ENCODE measurements at regions not wholly inside any gene's neighbourhood (a gene's known extent, or its start where the extent isn't known, plus 50 kb on each side); places are given as distances from the start of the nearest gene placed in this dataset.
"Not testable (repeated sequence)": the region's sequence is repeated elsewhere in the genome, so short reads cannot be mapped to it uniquely, and the experiment has no call there.

- no peak for DNase-seq
Measured at GRCh38 chr12:61993734-61994345, 266.4 kb upstream of the USP15 start.

GRCh38 chr12:61996717-61997116, 263.5 kb upstream of the USP15 start:
- no peak for DNase-seq

- DNase-seq: no peak
Measured at GRCh38 chr12:61998791-61999190, 261.4 kb upstream of the USP15 start.

- no peak for DNase-seq
Measured at GRCh38 chr12:61999311-61999710, 260.9 kb upstream of the USP15 start.

GRCh38 chr12:62001424-62001823, 258.8 kb upstream of the USP15 start:
- no peak for DNase-seq

- DNase-seq: no peak
Measured at GRCh38 chr12:62003226-62003625, 257.0 kb upstream of the USP15 start.

GRCh38 chr12:62003701-62004100, 256.5 kb upstream of the USP15 start:
- DNase-seq: no peak

- no peak for DNase-seq
Measured at GRCh38 chr12:62005615-62006014, 254.6 kb upstream of the USP15 start.

GRCh38 chr12:62006076-62006732, 254.0 kb upstream of the USP15 start:
- no peak for DNase-seq

- DNase-seq: no peak
Measured at GRCh38 chr12:62008703-62009102, 251.5 kb upstream of the USP15 start.

GRCh38 chr12:62009445-62009844, 250.8 kb upstream of the USP15 start:
- no peak for DNase-seq

- DNase-seq: not testable (repeated sequence)
Measured at GRCh38 chr12:62010331-62010906, 249.8 kb upstream of the USP15 start.

- DNase-seq: not testable (repeated sequence)
Measured at GRCh38 chr12:62010973-62011372, 249.2 kb upstream of the USP15 start.

- DNase-seq: no peak
Measured at GRCh38 chr12:62014330-62014729, 245.9 kb upstream of the USP15 start.

- no peak for DNase-seq
Measured at GRCh38 chr12:62016021-62016420, 244.2 kb upstream of the USP15 start.

GRCh38 chr12:62021808-62022207, 238.4 kb upstream of the USP15 start:
- DNase-seq: no peak

GRCh38 chr12:62028536-62028935, 231.7 kb upstream of the USP15 start:
- DNase-seq: no peak

- no peak for DNase-seq
Measured at GRCh38 chr12:62032870-62033269, 227.3 kb upstream of the USP15 start.

- no peak for DNase-seq
Measured at GRCh38 chr12:62044450-62045135, 215.6 kb upstream of the USP15 start.

- no peak for DNase-seq
Measured at GRCh38 chr12:62045211-62045610, 215.0 kb upstream of the USP15 start.

GRCh38 chr12:62050785-62051184, 209.4 kb upstream of the USP15 start:
- DNase-seq: no peak

- DNase-seq: no peak
Measured at GRCh38 chr12:62069976-62070375, 190.2 kb upstream of the USP15 start.

GRCh38 chr12:62073236-62073635, 187.0 kb upstream of the USP15 start:
- not testable (repeated sequence) for DNase-seq

- DNase-seq: no peak
Measured at GRCh38 chr12:62075870-62076269, 184.3 kb upstream of the USP15 start.

All from stimulated activated naive CD4-positive, alpha-beta T cell treated with Interleukin-2 at 50 U/mL for 16 hours (primary cell).